ENCODE measurements at regions not wholly inside any gene's neighbourhood (a gene's known extent, or its start where the extent isn't known, plus 50 kb on each side); places are given as distances from the start of the nearest gene placed in this dataset.

DNA sequence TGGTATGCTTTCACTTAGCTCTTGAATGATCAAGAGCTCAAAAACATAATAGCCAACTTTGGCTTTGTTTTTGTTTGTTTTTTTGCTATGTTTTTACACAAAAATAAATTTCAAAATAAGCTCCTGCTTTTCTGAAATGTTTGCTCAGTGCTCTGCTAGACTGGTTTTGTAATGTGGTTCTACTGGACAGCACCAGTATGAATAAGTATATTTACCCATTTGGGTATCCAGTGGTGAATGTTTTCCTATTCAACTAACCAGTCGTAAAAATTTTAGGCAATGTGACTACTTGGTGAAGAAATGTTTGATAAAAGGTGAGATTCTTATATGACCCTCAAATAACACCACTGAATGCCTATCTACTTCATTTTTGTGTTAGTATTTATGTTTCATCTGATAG is 308.6 kb downstream of the PTPRC start:
- no peaks in the 10 kb centered on the region for H3K27me3 ChIP-seq (ENCODE audit: insufficient read depth, poor library complexity, severe bottlenecking)
- no peak for DNase-seq (ENCODE audit: low read depth in 1 of 2, low spot score in 1 of 2)
- H3K4me3 ChIP-seq (replicated peaks; ENCODE audit: insufficient read depth, low read length): no peak overlapping the region
- TF ChIP-seq SPI1 (IDR thresholded peaks at IDR 0.05; ENCODE audit: borderline replicate concordance, low read depth): no peak
- TF ChIP-seq REST (IDR thresholded peaks at IDR 0.05; ENCODE audit: insufficient replicate concordance, low read depth): no peak
- H3K27ac ChIP-seq (replicated peaks): no peak overlapping the region

- H3K27me3 ChIP-seq (ENCODE audit: insufficient read depth, poor library complexity, severe bottlenecking): no peaks in the 10 kb centered on the region
- no peak for DNase-seq (ENCODE audit: low read depth in 1 of 2, low spot score in 1 of 2)
- H3K4me3 ChIP-seq (replicated peaks; ENCODE audit: insufficient read depth, low read length): no peak overlapping the region
- no peak overlapping the region for H3K27ac ChIP-seq (replicated peaks)
- no peak for TF ChIP-seq SPI1 (IDR thresholded peaks at IDR 0.05; ENCODE audit: borderline replicate concordance, low read depth)
- no peak for TF ChIP-seq POLR2AphosphoS5 (IDR thresholded peaks at IDR 0.05; ENCODE audit: low read depth)
- TF ChIP-seq CTCF (IDR thresholded peaks at IDR 0.05; ENCODE audit: insufficient read depth, low read length): no peak
- TF ChIP-seq REST (IDR thresholded peaks at IDR 0.05; ENCODE audit: insufficient replicate concordance, low read depth): no peak
- TF ChIP-seq GABPA (IDR thresholded peaks at IDR 0.05; ENCODE audit: low read depth): no peak
Measured at GRCh38 chr1:198948895-198949659, 310.2 kb downstream of the PTPRC start.

GRCh38 chr1:198950036-198950435 is 311.2 kb downstream of the PTPRC start:
- Histone ChIP-seq H3K27ac (replicated peaks) (no peak overlapping the region), H3K27me3 (ENCODE audit: insufficient read depth, poor library complexity, severe bottlenecking) (no peaks in the 10 kb centered on the region), H3K4me3 (replicated peaks; ENCODE audit: insufficient read depth, low read length) (no peak overlapping the region)
- no peak for DNase-seq (ENCODE audit: low read depth in 1 of 2, low spot score in 1 of 2)
- TF ChIP-seq SPI1 (IDR thresholded peaks at IDR 0.05; ENCODE audit: borderline replicate concordance, low read depth): no peak
- TF ChIP-seq POLR2AphosphoS5 (IDR thresholded peaks at IDR 0.05; ENCODE audit: low read depth): no peak
- no peak for TF ChIP-seq GABPA (IDR thresholded peaks at IDR 0.05; ENCODE audit: low read depth)
- no peak for TF ChIP-seq REST (IDR thresholded peaks at IDR 0.05; ENCODE audit: insufficient replicate concordance, low read depth)
- no peak for TF ChIP-seq CTCF (IDR thresholded peaks at IDR 0.05; ENCODE audit: insufficient read depth, low read length)

Data from HL-60 (cell line).